ENCODE measurements at regions not wholly inside any gene's neighbourhood (a gene's known extent, or its start where the extent isn't known, plus 50 kb on each side); places are given as distances from the start of the nearest gene placed in this dataset.

DNA sequence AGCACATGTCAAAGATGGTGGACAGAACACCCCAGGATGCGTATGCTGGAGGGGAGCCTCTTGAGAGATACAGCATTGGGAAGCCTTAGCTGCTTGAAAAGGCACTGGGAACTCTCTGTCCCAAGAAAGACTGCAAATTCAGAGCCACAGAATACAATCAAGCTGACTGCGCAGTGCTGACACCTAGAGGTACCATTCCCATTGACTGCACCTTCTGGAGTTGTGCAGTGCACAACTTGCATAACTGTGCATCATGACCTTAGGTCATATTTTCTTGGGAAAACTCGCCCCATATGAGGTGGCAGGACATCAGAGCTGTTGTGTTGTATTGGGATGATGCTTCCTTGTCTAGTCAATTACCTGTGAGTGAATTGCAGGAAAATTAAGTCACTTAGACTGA is 646.5 kb upstream of the NOX3 start:
- DNase-seq (ENCODE audit: low read depth), result peak; percentile 24
- H3K4me3 ChIP-seq (ENCODE audit: low read depth, low read length), result no peak overlapping the region
- TF ChIP-seq MYC (IDR thresholded peaks at IDR 0.05; ENCODE audit: low read depth, low read length), result no peak
- TF ChIP-seq, protein P1, sequence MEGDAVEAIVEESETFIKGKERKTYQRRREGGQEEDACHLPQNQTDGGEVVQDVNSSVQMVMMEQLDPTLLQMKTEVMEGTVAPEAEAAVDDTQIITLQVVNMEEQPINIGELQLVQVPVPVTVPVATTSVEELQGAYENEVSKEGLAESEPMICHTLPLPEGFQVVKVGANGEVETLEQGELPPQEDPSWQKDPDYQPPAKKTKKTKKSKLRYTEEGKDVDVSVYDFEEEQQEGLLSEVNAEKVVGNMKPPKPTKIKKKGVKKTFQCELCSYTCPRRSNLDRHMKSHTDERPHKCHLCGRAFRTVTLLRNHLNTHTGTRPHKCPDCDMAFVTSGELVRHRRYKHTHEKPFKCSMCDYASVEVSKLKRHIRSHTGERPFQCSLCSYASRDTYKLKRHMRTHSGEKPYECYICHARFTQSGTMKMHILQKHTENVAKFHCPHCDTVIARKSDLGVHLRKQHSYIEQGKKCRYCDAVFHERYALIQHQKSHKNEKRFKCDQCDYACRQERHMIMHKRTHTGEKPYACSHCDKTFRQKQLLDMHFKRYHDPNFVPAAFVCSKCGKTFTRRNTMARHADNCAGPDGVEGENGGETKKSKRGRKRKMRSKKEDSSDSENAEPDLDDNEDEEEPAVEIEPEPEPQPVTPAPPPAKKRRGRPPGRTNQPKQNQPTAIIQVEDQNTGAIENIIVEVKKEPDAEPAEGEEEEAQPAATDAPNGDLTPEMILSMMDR (IDR thresholded peaks at IDR 0.05; ENCODE audit: low read depth, low read length), result peak; percentile 53

DNA sequence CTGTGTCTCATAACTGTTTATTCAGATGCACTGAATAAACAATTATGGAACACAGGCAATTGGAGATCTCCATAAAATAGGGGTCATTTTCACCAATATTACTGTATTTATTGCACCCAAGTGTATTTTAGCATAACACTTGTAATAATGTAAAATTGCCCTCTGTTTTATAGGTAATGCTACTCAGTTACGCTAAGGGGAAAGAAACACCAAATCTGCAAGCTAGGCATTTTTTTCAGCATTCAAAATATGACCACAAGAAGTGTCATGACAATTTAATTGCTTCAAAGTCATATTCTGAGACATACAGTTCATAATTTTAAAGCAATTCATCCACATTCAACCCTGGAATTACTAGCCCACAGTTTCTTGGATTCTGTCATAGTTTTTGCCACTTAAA is 643.2 kb upstream of the NOX3 start:
- no peak overlapping the region for H3K4me3 ChIP-seq (ENCODE audit: low read depth, low read length)
- no peak for DNase-seq (ENCODE audit: low read depth)
- TF ChIP-seq, protein P2, sequence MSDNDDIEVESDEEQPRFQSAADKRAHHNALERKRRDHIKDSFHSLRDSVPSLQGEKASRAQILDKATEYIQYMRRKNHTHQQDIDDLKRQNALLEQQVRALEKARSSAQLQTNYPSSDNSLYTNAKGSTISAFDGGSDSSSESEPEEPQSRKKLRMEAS (IDR thresholded peaks at IDR 0.05; ENCODE audit: low read depth, low read length), result no peak
- TF ChIP-seq MYC (IDR thresholded peaks at IDR 0.05; ENCODE audit: low read depth, low read length) (no peak), POLR2A (IDR thresholded peaks at IDR 0.05; ENCODE audit: extremely low read depth, insufficient read length) (no peak)
- TF ChIP-seq, protein P1 (IDR thresholded peaks at IDR 0.05; ENCODE audit: low read depth, low read length), result no peak

DNA sequence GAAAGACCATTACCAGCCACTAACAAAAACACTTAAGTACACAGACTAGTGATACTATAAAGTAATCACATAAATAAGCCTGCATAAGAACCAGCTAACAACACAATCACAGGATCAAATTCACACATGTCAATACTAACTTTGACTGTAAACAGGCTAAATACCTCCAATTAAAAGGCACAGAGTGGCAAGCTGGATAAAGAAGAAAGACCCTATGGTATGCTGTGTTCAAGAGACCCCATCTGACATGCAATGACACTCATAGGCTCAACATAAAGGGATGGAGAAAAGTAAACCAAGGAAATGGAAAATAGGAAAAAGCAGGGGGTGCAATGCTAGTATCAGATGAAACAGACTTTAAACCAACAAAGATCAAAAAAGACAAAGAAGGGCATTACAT is 631.8 kb upstream of the NOX3 start:
- no peak for DNase-seq (ENCODE audit: low read depth)
- TF ChIP-seq, protein P1 (IDR thresholded peaks at IDR 0.05; ENCODE audit: low read depth, low read length), result no peak
- no peak for TF ChIP-seq POLR2A (IDR thresholded peaks at IDR 0.05; ENCODE audit: extremely low read depth, insufficient read length)
- TF ChIP-seq, protein P2 (IDR thresholded peaks at IDR 0.05; ENCODE audit: low read depth, low read length), result no peak
- no peak for TF ChIP-seq MYC (IDR thresholded peaks at IDR 0.05; ENCODE audit: low read depth, low read length)
- H3K4me3 ChIP-seq (ENCODE audit: low read depth, low read length), result no peak overlapping the region

DNA sequence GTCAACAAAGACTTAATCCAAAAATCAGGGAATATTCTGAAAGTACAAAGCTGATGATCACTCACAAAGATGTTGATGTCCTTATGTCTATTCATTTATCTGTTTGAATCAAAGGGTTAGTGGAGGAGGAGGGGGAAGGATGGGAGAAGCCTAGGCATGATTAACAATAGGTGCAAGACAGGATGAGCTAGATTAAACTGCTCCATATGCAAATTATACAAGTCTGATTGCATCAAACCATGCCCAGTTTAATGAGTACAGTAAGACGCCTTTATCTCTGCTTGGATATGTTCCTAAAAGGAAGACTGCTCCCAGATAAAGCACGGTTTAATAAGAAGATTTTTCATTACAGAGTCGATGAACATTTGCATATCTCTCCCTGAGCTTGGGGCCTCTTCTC is 626.4 kb upstream of the NOX3 start:
- TF ChIP-seq POLR2A (IDR thresholded peaks at IDR 0.05; ENCODE audit: extremely low read depth, insufficient read length) (no peak), MYC (IDR thresholded peaks at IDR 0.05; ENCODE audit: low read depth, low read length) (no peak)
- TF ChIP-seq, protein P1 (IDR thresholded peaks at IDR 0.05; ENCODE audit: low read depth, low read length), result no peak
- TF ChIP-seq, protein P2 (IDR thresholded peaks at IDR 0.05; ENCODE audit: low read depth, low read length), result no peak
- no peak overlapping the region for H3K4me3 ChIP-seq (ENCODE audit: low read depth, low read length)
- DNase-seq (ENCODE audit: low read depth), result no peak

DNA sequence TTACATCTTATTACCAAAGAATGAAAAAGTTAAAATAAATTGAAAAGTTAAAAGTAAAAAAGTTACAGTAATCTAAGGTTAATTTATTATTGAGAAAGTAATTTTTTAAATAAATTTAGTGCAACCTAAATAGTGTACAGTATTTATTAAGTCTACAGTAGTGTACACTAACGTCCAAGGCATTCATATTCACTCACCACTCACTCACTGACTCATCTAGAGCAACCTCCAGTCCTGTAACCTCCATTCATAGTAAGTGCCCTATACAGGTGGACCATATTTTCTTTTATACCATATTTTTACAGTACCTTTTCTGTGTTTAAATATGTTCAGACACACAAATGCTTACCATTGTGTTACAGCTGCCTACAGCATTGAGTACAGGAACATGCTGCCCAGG is 624.7 kb upstream of the NOX3 start:
- H3K4me3 ChIP-seq (ENCODE audit: low read depth, low read length), result no peak overlapping the region
- TF ChIP-seq, protein P1 (IDR thresholded peaks at IDR 0.05; ENCODE audit: low read depth, low read length), result no peak
- TF ChIP-seq POLR2A (IDR thresholded peaks at IDR 0.05; ENCODE audit: extremely low read depth, insufficient read length) (no peak), MYC (IDR thresholded peaks at IDR 0.05; ENCODE audit: low read depth, low read length) (no peak)
- TF ChIP-seq, protein P2 (IDR thresholded peaks at IDR 0.05; ENCODE audit: low read depth, low read length), result no peak
- no peak for DNase-seq (ENCODE audit: low read depth)

DNA sequence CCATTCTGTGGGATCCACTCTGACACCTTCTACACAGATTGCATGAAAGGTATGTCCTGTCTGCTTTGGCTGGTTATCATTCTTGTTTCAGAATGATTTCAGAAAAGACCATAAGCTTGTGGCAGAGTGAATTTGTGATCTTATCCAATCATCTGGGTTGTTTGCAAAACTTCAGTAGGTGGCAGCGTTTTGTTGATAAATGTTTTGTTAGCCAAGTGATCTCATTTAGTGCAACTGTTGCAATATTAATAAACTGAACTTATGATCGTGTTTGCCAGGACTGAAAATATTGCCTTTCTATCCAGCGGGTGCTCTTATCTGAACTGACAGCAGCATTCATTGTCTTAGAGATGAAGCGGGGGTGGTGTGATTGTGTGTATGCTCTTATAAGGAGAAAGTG is 613.2 kb upstream of the NOX3 start:
- DNase-seq (ENCODE audit: low read depth), result no peak
- H3K4me3 ChIP-seq (ENCODE audit: low read depth, low read length), result no peak overlapping the region
- TF ChIP-seq, protein P2 (IDR thresholded peaks at IDR 0.05; ENCODE audit: low read depth, low read length), result no peak
- TF ChIP-seq, protein P1 (IDR thresholded peaks at IDR 0.05; ENCODE audit: low read depth, low read length), result no peak
- TF ChIP-seq MYC (IDR thresholded peaks at IDR 0.05; ENCODE audit: low read depth, low read length) (no peak), POLR2A (IDR thresholded peaks at IDR 0.05; ENCODE audit: extremely low read depth, insufficient read length) (no peak)
